Thoracic aorta (tissue), 2 donors: ENCODE measurements at regions not wholly inside any gene's neighbourhood (a gene's known extent, or its start where the extent isn't known, plus 50 kb on each side); places are given as distances from the start of the nearest gene placed in this dataset.

Source experiments
- ATAC-seq: fragments of 150-250 bp; one replicate; pipeline ENCODE4 v1.8.0; 2017; ENCODE audit warnings: low read depth; ENCODE audit not compliant: insufficient number of reproducible peaks, low FRiP score
- DNase-seq: peaks from one replicate; pipeline ENCODE4 v3.0.0-alpha.2; 2020; ENCODE audit warnings: low spot score
- H3K27ac ChIP-seq, 2 donors: fragments of 200-600 bp; sonication (generic); 1 replicate in 1 of 2; 2 replicates in 1 of 2; pipeline ENCODE4 v1.5.1; 2016; ENCODE audit warnings: mild to moderate bottlenecking in 2 of 2, moderate library complexity in 2 of 2
- H3K27me3 ChIP-seq: fragments of 200-600 bp; sonication (generic); replicated peaks from 2 replicates; pipeline ENCODE4 v1.6.0; 2016; ENCODE audit warnings: mild to moderate bottlenecking; ENCODE audit not compliant: insufficient read depth
- H3K36me3 ChIP-seq: fragments of 200-600 bp; sonication (generic); one replicate; pipeline ENCODE4 v1.5.1; 2016
- H3K4me1 ChIP-seq, 2 donors: fragments of 200-600 bp; sonication (generic); 1 replicate in 1 of 2; 2 replicates in 1 of 2; pipeline versions ENCODE4 v1.5.1 to v1.6.0; 2016; ENCODE audit warnings: low read depth in 2 of 2, mild to moderate bottlenecking in 1 of 2; ENCODE audit not compliant: control insufficient read depth in 1 of 2
- H3K4me3 ChIP-seq: fragments of 200-600 bp; sonication (generic); 2 replicates; pipeline ENCODE4 v1.5.1; 2016; ENCODE audit warnings: mild to moderate bottlenecking
- H3K9me3 ChIP-seq: fragments of 200-600 bp; sonication (generic); 2 replicates; pipeline ENCODE4 v1.5.1; 2016
- CTCF ChIP-seq: fragments of 200-600 bp; sonication (generic); IDR thresholded peaks from one replicate; pipeline ENCODE4 v1.5.1; 2019; ENCODE audit warnings: antibody characterized with exemption

DNA sequence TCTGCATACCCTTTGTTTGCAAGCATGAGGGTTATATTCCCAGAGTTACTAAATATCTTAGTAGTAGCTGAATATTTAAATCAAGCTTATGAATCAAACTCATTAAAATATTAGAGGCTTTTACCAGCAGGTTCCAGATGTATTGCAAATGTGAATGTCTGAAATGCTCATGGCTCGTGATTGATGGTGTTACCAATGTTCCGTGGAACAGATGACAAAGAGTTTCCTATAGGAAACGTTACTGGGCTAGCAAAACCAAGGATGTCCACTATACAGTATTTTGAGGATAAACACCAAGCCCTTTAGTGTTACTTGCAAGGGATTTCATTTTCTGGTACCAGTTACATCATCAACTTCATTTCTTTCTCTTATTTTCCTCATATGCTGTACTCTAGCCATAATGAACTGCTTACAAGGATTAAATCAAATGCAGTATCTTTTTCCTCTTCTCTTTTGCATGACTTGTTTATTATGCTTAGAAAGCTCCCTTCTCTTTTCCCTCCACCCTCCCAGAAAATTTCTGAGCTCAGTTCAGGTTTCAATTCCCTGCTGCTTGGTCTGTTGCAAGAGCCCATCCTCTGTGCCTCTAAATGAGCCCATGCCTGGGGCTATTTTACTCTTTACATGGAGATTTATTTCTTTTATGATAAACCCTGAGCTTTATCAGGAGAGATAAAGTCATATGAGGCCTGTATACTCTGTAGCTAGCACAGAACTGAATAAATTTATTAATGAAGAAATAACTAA lies 1537.1 kb upstream of the GOT2 start:
- ATAC-seq, result no peak
- Histone ChIP-seq H3K4me3 (no peak overlapping the region), H3K36me3 (no peaks in the 10 kb centered on the region), H3K4me1 (no peaks in the 10 kb centered on the region), H3K27me3 (no peaks in the 10 kb centered on the region), H3K27ac (no peak overlapping the region), H3K9me3 (no peaks in the 10 kb centered on the region)
- DNase-seq, result no peak
- TF ChIP-seq CTCF, result no peak

- no peak for DNase-seq
- Histone ChIP-seq H3K4me1 (no peaks in the 10 kb centered on the region), H3K36me3 (no peaks in the 10 kb centered on the region), H3K9me3 (no peaks in the 10 kb centered on the region), H3K4me3 (no peak overlapping the region), H3K27ac (no peak overlapping the region), H3K27me3 (no peaks in the 10 kb centered on the region)
- ATAC-seq, result no peak
- TF ChIP-seq CTCF, result no peak
Measured at GRCh38 chr16:60261425-60261824, 1527.3 kb upstream of the GOT2 start.

GRCh38 chr16:60259956-60260355 lies 1525.8 kb upstream of the GOT2 start:
- no peaks in the 10 kb centered on the region for H3K4me1 ChIP-seq
- H3K9me3 ChIP-seq, result no peaks in the 10 kb centered on the region
- H3K36me3 ChIP-seq, result no peaks in the 10 kb centered on the region
- H3K27me3 ChIP-seq, result no peaks in the 10 kb centered on the region
- H3K4me3 ChIP-seq, result no peak overlapping the region
- ATAC-seq, result no peak
- H3K27ac ChIP-seq, result no peak overlapping the region
- DNase-seq, result no peak
- no peak for TF ChIP-seq CTCF

DNA sequence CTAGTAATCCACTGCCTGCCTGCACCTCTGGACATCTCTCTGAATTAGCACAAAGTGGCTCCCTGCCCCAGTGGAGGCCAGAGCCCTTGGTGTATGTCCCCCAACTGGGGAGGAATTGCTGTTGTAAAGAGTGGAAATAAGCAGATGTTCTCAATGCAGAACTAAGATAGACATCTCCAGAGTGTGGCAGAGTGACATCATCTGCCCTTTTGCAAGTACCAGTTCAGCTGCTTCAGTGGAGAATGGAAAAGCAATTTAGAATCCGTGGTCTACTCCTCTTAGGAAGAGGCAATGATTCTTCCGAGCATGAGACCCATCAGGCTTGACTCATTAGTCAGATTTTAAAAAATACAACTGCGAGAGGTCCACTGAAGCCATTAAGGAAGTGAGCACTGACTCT lies 1512.0 kb upstream of the GOT2 start:
- DNase-seq (no peak), ATAC-seq (no peak)
- Histone ChIP-seq H3K4me3 (no peak overlapping the region), H3K4me1 (no peaks in the 10 kb centered on the region), H3K9me3 (no peaks in the 10 kb centered on the region), H3K27me3 (no peaks in the 10 kb centered on the region), H3K36me3 (no peaks in the 10 kb centered on the region), H3K27ac (no peak overlapping the region)
- TF ChIP-seq CTCF, result no peak

DNA sequence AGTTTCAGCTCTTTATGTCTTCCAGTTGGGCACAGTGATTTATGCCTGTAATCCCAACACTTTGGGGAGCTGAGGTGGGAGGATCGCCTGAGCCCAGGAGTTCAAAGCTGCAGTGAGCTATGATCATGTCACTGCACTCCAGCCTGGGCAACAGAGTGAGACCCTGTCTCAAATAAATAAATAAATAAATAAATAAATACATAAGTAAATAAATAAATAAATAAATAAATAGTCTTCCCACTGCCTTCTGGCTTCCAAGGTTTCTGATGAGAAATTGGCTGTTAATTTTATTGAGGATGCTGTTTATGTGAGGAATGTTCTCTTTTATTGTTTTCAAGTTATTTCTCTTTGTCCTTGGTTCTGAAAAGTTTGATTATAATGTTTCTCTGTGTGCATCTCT lies 1507.6 kb upstream of the GOT2 start:
- Histone ChIP-seq H3K27me3 (no peaks in the 10 kb centered on the region), H3K4me1 (no peaks in the 10 kb centered on the region), H3K4me3 (no peak overlapping the region), H3K9me3 (no peaks in the 10 kb centered on the region), H3K36me3 (no peaks in the 10 kb centered on the region), H3K27ac (no peak overlapping the region)
- ATAC-seq, result no peak
- DNase-seq, result no peak
- TF ChIP-seq CTCF, result no peak
